ENCODE measurements at regions not wholly inside any gene's neighbourhood (a gene's known extent, or its start where the extent isn't known, plus 50 kb on each side); places are given as distances from the start of the nearest gene placed in this dataset.
A peak's percentile ranks its signal among the peaks of the same experiment; 100 is the strongest.

DNA sequence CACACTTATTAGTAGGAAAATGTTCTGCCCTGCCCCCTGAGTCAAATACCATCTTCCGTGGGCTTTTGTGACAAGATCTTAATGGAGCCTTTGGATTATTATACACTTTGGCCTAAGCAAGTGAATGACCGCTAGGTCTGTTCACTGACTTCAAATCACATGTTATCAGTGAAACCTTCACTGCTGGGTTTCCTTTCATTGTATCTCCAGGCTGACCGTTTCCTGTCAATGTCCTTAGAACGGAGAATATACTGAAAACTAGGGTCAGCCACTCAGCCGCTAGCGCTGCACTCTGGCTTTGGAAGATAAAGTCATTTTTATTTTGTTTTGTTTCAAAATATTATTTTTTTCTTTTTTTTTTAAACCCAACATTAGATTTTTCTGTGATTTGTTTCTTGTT, 107.0 kb upstream of the TLL1 start:
- no peak overlapping the region for H3K4me2 ChIP-seq (ENCODE audit: low read length)
- no peak overlapping the region for H3K4me3 ChIP-seq (ENCODE audit: low read length)
- no peaks in the 10 kb centered on the region for H4K20me1 ChIP-seq (ENCODE audit: insufficient read depth)
- H3K9ac ChIP-seq (ENCODE audit: low read length): no peak overlapping the region
- no peaks in the 10 kb centered on the region for H3K9me3 ChIP-seq (ENCODE audit: low read length)
- H3K79me2 ChIP-seq (replicated peaks; ENCODE audit: insufficient read depth, low read length): no peaks in the 10 kb centered on the region
- H3K9me2 ChIP-seq (ENCODE audit: insufficient read depth, low read length): no peaks in the 10 kb centered on the region
- no peaks in the 10 kb centered on the region for H3F3A ChIP-seq (ENCODE audit: insufficient read depth, low read length, poor library complexity, severe bottlenecking)
- H3K27ac ChIP-seq (ENCODE audit: low read length): no peak overlapping the region
- no peak overlapping the region for H2AFZ ChIP-seq (ENCODE audit: low read depth, low read length)
- no peaks in the 10 kb centered on the region for H3K27me3 ChIP-seq (ENCODE audit: insufficient read depth, low read depth, low read length)
- H3K36me3 ChIP-seq (ENCODE audit: insufficient read depth, low read length): no peaks in the 10 kb centered on the region
- TF ChIP-seq POLR2AphosphoS5 (IDR thresholded peaks at IDR 0.05) (peak; percentile 53), TAF1 (IDR thresholded peaks at IDR 0.05; ENCODE audit: low read depth) (no peak)
- TF ChIP-seq, protein P1, sequence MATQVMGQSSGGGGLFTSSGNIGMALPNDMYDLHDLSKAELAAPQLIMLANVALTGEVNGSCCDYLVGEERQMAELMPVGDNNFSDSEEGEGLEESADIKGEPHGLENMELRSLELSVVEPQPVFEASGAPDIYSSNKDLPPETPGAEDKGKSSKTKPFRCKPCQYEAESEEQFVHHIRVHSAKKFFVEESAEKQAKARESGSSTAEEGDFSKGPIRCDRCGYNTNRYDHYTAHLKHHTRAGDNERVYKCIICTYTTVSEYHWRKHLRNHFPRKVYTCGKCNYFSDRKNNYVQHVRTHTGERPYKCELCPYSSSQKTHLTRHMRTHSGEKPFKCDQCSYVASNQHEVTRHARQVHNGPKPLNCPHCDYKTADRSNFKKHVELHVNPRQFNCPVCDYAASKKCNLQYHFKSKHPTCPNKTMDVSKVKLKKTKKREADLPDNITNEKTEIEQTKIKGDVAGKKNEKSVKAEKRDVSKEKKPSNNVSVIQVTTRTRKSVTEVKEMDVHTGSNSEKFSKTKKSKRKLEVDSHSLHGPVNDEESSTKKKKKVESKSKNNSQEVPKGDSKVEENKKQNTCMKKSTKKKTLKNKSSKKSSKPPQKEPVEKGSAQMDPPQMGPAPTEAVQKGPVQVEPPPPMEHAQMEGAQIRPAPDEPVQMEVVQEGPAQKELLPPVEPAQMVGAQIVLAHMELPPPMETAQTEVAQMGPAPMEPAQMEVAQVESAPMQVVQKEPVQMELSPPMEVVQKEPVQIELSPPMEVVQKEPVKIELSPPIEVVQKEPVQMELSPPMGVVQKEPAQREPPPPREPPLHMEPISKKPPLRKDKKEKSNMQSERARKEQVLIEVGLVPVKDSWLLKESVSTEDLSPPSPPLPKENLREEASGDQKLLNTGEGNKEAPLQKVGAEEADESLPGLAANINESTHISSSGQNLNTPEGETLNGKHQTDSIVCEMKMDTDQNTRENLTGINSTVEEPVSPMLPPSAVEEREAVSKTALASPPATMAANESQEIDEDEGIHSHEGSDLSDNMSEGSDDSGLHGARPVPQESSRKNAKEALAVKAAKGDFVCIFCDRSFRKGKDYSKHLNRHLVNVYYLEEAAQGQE (IDR thresholded peaks at IDR 0.05; ENCODE audit: borderline replicate concordance): no peak

DNA sequence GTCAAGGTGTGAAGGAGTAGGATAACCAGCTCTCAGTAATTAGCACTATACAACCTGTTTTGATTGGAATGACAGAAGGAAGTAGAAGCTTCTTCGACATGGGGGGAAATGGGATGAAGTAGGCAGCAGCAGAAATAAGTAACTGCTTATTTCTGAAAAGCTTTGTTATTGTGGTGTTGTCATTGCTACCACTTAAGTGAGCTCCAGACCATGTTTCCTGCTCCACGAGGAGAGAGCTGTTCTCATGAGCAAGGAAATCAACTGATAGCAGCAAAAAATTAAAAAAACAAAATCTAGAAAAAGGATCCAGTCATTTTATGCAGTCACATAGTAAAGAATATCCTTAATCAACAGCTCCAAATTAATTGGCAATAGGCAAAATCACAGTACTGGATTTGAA, 106.1 kb upstream of the TLL1 start:
- Histone ChIP-seq H3K79me2 (replicated peaks; ENCODE audit: insufficient read depth, low read length) (no peaks in the 10 kb centered on the region), H2AFZ (ENCODE audit: low read depth, low read length) (no peak overlapping the region), H3K4me3 (ENCODE audit: low read length) (no peak overlapping the region), H4K20me1 (ENCODE audit: insufficient read depth) (no peaks in the 10 kb centered on the region), H3K9me2 (ENCODE audit: insufficient read depth, low read length) (no peaks in the 10 kb centered on the region), H3K9me3 (ENCODE audit: low read length) (no peaks in the 10 kb centered on the region), H3K27me3 (ENCODE audit: insufficient read depth, low read depth, low read length) (no peaks in the 10 kb centered on the region), H3K4me2 (ENCODE audit: low read length) (no peak overlapping the region), H3K36me3 (ENCODE audit: insufficient read depth, low read length) (no peaks in the 10 kb centered on the region), H3K9ac (ENCODE audit: low read length) (no peak overlapping the region), H3K27ac (ENCODE audit: low read length) (no peak overlapping the region), H3F3A (ENCODE audit: insufficient read depth, low read length, poor library complexity, severe bottlenecking) (no peaks in the 10 kb centered on the region)
- TF ChIP-seq, protein P1 (IDR thresholded peaks at IDR 0.05; ENCODE audit: borderline replicate concordance): no peak
- TF ChIP-seq SMC3 (conservative IDR thresholded peaks at IDR 0.05; ENCODE audit: poor library complexity) (no peak), MXI1 (conservative IDR thresholded peaks at IDR 0.05; ENCODE audit: poor library complexity, severe bottlenecking) (no peak), RAD21 (conservative IDR thresholded peaks at IDR 0.05) (no peak), EZH2 (IDR thresholded peaks at IDR 0.05; ENCODE audit: borderline replicate concordance, insufficient read depth, low read length, poor library complexity, severe bottlenecking) (no peak), EP300 (conservative IDR thresholded peaks at IDR 0.05; ENCODE audit: poor library complexity, severe bottlenecking) (no peak), TAF1 (IDR thresholded peaks at IDR 0.05; ENCODE audit: low read depth) (no peak), POLR2AphosphoS5 (IDR thresholded peaks at IDR 0.05) (no peak)
- TF ChIP-seq, protein P2, sequence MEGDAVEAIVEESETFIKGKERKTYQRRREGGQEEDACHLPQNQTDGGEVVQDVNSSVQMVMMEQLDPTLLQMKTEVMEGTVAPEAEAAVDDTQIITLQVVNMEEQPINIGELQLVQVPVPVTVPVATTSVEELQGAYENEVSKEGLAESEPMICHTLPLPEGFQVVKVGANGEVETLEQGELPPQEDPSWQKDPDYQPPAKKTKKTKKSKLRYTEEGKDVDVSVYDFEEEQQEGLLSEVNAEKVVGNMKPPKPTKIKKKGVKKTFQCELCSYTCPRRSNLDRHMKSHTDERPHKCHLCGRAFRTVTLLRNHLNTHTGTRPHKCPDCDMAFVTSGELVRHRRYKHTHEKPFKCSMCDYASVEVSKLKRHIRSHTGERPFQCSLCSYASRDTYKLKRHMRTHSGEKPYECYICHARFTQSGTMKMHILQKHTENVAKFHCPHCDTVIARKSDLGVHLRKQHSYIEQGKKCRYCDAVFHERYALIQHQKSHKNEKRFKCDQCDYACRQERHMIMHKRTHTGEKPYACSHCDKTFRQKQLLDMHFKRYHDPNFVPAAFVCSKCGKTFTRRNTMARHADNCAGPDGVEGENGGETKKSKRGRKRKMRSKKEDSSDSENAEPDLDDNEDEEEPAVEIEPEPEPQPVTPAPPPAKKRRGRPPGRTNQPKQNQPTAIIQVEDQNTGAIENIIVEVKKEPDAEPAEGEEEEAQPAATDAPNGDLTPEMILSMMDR (IDR thresholded peaks at IDR 0.05; ENCODE audit: poor library complexity, severe bottlenecking): no peak
